ENCODE measurements at regions not wholly inside any gene's neighbourhood (a gene's known extent, or its start where the extent isn't known, plus 50 kb on each side); places are given as distances from the start of the nearest gene placed in this dataset.

DNA sequence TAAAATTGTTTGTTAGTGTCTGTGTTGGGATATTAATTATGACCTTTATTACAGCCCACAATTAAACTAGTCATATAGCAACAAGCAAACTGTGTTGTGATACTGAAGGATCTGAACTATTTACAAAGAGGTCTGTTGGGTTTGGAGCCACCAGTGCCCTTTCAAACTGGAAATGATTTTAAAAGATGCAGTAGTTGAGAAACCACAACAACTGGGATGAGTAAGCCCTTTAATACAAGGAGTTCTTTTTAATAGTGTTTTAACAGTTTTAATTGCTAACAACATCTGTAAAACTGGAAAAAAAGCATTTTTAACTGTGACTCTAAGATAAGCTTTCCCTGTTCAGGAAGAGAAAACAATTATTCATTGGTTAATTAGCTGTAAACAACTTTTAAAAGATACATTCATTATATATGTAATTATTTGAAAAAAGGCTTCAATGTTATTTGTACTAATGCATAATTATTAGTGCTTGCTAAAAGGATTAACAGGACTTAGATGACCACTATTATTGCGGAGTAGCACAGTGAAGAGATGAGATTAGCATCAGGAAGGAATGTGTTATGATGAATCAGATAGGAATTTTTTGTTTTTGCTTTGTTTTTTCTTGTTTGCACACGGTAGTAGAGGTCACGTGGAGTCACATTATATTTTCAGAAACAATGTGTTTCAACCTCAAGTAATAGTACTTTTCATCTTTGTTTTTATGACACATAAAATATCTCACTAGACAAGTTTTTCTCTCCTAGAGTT is 392.7 kb upstream of the FANCL start:
- no peak for TF ChIP-seq CTCF (IDR thresholded peaks at IDR 0.05)
- no peak for TF ChIP-seq POLR2AphosphoS5 (IDR thresholded peaks at IDR 0.05)
- TF ChIP-seq EP300 (IDR thresholded peaks at IDR 0.05) = no peak
